ENCODE measurements at regions not wholly inside any gene's neighbourhood (a gene's known extent, or its start where the extent isn't known, plus 50 kb on each side); places are given as distances from the start of the nearest gene placed in this dataset.

DNA sequence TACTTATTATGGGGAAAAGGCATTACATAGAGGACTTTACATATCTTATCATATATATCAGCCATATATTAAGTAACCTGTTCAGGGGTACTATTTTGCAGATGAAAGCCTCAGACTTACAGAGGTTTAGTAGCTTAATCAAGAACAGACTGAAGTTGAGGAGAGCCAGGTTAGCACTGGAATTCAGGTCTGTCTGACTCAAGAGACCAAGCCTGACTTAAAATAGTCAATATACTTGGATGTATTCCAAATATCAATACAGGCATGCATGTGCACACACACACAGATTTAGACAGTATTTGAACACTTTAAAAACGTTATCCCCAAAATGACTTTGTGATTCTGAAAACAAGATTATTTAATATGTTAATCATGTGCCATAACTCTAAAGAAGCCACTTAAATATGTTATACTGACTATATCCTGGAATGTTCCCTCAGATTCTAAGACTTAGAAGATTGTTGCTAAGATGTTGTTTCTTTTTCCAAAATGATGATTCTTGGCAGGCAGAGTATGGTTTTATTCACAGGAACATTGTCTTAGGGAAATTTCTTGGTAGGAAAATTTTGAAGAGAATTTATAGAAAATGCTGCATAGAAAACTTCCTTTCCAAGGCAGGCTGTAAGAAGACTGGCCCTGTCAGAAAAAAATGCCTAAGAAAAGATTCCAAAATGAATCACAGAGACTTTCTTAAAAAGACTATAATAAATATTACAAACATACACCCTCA, 61.6 kb downstream of the ADAMTS1 start:
- Histone ChIP-seq H3K4me3 (ENCODE audit: low read depth, low read length) (no peak overlapping the region), H3K27ac (ENCODE audit: extremely low read depth, low read depth, low read length) (no peak overlapping the region), H3K36me3 (ENCODE audit: control insufficient read depth in 2 of 2, insufficient read depth in 1 of 2, low read length in 2 of 2) (no peaks in the 10 kb centered on the region), H3K4me1 (ENCODE audit: control insufficient read depth, insufficient read depth, low read length) (no peaks in the 10 kb centered on the region), H3K9me3 (ENCODE audit: control insufficient read depth, insufficient read depth, low read depth, low read length) (no peaks in the 10 kb centered on the region)
- CTCF ChIA-PET: interaction anchor here (0.6 to 1.4 kb wide), 4 partner anchors 15 to 1360 kb away, joined by 3 to 4 read pairs (median 3); partner anchors contain the start of gene ADAMTS1
- TF ChIP-seq, protein P1, sequence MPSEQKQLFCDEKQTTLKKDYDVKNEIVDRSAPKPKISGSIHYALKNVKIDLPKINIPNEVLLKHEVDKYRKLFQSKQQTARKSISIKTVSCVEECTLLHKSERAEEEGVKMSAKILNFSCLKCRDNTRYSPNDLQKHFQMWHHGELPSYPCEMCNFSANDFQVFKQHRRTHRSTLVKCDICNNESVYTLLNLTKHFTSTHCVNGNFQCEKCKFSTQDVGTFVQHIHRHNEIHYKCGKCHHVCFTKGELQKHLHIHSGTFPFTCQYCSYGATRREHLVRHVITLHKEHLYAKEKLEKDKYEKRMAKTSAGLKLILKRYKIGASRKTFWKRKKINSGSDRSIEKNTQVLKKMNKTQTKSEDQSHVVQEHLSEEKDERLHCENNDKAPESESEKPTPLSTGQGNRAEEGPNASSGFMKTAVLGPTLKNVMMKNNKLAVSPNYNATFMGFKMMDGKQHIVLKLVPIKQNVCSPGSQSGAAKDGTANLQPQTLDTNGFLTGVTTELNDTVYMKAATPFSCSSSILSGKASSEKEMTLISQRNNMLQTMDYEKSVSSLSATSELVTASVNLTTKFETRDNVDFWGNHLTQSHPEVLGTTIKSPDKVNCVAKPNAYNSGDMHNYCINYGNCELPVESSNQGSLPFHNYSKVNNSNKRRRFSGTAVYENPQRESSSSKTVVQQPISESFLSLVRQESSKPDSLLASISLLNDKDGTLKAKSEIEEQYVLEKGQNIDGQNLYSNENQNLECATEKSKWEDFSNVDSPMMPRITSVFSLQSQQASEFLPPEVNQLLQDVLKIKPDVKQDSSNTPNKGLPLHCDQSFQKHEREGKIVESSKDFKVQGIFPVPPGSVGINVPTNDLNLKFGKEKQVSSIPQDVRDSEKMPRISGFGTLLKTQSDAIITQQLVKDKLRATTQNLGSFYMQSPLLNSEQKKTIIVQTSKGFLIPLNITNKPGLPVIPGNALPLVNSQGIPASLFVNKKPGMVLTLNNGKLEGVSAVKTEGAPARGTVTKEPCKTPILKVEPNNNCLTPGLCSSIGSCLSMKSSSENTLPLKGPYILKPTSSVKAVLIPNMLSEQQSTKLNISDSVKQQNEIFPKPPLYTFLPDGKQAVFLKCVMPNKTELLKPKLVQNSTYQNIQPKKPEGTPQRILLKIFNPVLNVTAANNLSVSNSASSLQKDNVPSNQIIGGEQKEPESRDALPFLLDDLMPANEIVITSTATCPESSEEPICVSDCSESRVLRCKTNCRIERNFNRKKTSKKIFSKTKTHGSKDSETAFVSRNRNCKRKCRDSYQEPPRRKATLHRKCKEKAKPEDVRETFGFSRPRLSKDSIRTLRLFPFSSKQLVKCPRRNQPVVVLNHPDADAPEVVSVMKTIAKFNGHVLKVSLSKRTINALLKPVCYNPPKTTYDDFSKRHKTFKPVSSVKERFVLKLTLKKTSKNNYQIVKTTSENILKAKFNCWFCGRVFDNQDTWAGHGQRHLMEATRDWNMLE (tag by site-specific recombination; conservative IDR thresholded peaks at IDR 0.05; ENCODE audit: low read depth): no peak
- TF ChIP-seq ZNF488 (tag by site-specific recombination; IDR thresholded peaks at IDR 0.05): no peak
- no peak for TF ChIP-seq ZNF776 (tag by site-specific recombination; IDR thresholded peaks at IDR 0.05; ENCODE audit: borderline replicate concordance)
- no peak for TF ChIP-seq ZNF248 (tag by site-specific recombination; IDR thresholded peaks at IDR 0.05)
- no peak for TF ChIP-seq REPIN1 (tag by site-specific recombination; IDR thresholded peaks at IDR 0.05; ENCODE audit: low read depth)
- no peak for TF ChIP-seq ZNF211 (tag by site-specific recombination; IDR thresholded peaks at IDR 0.05; ENCODE audit: low read depth)
- no peak for TF ChIP-seq ZBTB7A (tag by site-specific recombination; IDR thresholded peaks at IDR 0.05; ENCODE audit: low read depth)
- TF ChIP-seq ZNF747 (tag by site-specific recombination; IDR thresholded peaks at IDR 0.05): no peak
- TF ChIP-seq, protein P2, sequence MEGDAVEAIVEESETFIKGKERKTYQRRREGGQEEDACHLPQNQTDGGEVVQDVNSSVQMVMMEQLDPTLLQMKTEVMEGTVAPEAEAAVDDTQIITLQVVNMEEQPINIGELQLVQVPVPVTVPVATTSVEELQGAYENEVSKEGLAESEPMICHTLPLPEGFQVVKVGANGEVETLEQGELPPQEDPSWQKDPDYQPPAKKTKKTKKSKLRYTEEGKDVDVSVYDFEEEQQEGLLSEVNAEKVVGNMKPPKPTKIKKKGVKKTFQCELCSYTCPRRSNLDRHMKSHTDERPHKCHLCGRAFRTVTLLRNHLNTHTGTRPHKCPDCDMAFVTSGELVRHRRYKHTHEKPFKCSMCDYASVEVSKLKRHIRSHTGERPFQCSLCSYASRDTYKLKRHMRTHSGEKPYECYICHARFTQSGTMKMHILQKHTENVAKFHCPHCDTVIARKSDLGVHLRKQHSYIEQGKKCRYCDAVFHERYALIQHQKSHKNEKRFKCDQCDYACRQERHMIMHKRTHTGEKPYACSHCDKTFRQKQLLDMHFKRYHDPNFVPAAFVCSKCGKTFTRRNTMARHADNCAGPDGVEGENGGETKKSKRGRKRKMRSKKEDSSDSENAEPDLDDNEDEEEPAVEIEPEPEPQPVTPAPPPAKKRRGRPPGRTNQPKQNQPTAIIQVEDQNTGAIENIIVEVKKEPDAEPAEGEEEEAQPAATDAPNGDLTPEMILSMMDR (tag by site-specific recombination; IDR thresholded peaks at IDR 0.05): no peak
- no peak for TF ChIP-seq GLI4 (tag by site-specific recombination; IDR thresholded peaks at IDR 0.05)
- TF ChIP-seq, protein P3, sequence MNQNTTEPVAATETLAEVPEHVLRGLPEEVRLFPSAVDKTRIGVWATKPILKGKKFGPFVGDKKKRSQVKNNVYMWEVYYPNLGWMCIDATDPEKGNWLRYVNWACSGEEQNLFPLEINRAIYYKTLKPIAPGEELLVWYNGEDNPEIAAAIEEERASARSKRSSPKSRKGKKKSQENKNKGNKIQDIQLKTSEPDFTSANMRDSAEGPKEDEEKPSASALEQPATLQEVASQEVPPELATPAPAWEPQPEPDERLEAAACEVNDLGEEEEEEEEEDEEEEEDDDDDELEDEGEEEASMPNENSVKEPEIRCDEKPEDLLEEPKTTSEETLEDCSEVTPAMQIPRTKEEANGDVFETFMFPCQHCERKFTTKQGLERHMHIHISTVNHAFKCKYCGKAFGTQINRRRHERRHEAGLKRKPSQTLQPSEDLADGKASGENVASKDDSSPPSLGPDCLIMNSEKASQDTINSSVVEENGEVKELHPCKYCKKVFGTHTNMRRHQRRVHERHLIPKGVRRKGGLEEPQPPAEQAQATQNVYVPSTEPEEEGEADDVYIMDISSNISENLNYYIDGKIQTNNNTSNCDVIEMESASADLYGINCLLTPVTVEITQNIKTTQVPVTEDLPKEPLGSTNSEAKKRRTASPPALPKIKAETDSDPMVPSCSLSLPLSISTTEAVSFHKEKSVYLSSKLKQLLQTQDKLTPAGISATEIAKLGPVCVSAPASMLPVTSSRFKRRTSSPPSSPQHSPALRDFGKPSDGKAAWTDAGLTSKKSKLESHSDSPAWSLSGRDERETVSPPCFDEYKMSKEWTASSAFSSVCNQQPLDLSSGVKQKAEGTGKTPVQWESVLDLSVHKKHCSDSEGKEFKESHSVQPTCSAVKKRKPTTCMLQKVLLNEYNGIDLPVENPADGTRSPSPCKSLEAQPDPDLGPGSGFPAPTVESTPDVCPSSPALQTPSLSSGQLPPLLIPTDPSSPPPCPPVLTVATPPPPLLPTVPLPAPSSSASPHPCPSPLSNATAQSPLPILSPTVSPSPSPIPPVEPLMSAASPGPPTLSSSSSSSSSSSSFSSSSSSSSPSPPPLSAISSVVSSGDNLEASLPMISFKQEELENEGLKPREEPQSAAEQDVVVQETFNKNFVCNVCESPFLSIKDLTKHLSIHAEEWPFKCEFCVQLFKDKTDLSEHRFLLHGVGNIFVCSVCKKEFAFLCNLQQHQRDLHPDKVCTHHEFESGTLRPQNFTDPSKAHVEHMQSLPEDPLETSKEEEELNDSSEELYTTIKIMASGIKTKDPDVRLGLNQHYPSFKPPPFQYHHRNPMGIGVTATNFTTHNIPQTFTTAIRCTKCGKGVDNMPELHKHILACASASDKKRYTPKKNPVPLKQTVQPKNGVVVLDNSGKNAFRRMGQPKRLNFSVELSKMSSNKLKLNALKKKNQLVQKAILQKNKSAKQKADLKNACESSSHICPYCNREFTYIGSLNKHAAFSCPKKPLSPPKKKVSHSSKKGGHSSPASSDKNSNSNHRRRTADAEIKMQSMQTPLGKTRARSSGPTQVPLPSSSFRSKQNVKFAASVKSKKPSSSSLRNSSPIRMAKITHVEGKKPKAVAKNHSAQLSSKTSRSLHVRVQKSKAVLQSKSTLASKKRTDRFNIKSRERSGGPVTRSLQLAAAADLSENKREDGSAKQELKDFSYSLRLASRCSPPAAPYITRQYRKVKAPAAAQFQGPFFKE (tag by site-specific recombination; IDR thresholded peaks at IDR 0.05; ENCODE audit: borderline replicate concordance): no peak
- no peak for TF ChIP-seq ZNF335 (tag by site-specific recombination; conservative IDR thresholded peaks at IDR 0.05)
- no peak for TF ChIP-seq ZNF664 (tag by site-specific recombination; IDR thresholded peaks at IDR 0.05)
- no peak for TF ChIP-seq ZNF707 (tag by site-specific recombination; IDR thresholded peaks at IDR 0.05)
- TF ChIP-seq ZNF202 (tag by site-specific recombination; IDR thresholded peaks at IDR 0.05; ENCODE audit: borderline replicate concordance): no peak
- no peak for TF ChIP-seq GLIS2 (tag by site-specific recombination; IDR thresholded peaks at IDR 0.05)
- TF ChIP-seq PRDM1 (tag by site-specific recombination; IDR thresholded peaks at IDR 0.05): no peak
- POLR2A ChIA-PET: no interaction called here
